Esophagus squamous epithelium (tissue), 5 donors: ENCODE measurements at regions not wholly inside any gene's neighbourhood (a gene's known extent, or its start where the extent isn't known, plus 50 kb on each side); places are given as distances from the start of the nearest gene placed in this dataset.

Experiments
- DNase-seq: peaks from one replicate; lab custom pipeline; 2025; lab: John Stamatoyannopoulos, UW
- H3K27ac ChIP-seq, 4 donors: fragments of 200-600 bp; sonication (generic); one replicate each; pipeline ENCODE4 v1.5.1; 2016 to 2019; ENCODE audit warnings: mild to moderate bottlenecking in 1 of 4
- H3K27me3 ChIP-seq, 4 donors: fragments of 200-600 bp; sonication (generic); 1 replicate in 3 of 4; 2 replicates in 1 of 4; pipeline versions ENCODE4 v1.5.1 to v1.6.0; 2017 to 2021; ENCODE audit warnings: antibody characterized with exemption in 1 of 4
- H3K36me3 ChIP-seq, 3 donors: fragments of 200-600 bp; sonication (generic); one replicate each; pipeline ENCODE4 v1.5.1; 2016 to 2019
- H3K4me1 ChIP-seq, 3 donors: fragments of 200-600 bp; sonication (generic); one replicate each; pipeline ENCODE4 v1.5.1; 2017 to 2019
- H3K4me3 ChIP-seq, 4 donors: fragments of 200-600 bp; sonication (generic); 1 replicate in 3 of 4; 2 replicates in 1 of 4; pipeline ENCODE4 v1.5.1; 2016 to 2019; ENCODE audit warnings: mild to moderate bottlenecking in 2 of 4, moderate library complexity in 1 of 4
- H3K9me3 ChIP-seq, 3 donors: fragments of 200-600 bp; sonication (generic); one replicate each; pipeline ENCODE4 v1.5.1; 2016 to 2019
- CTCF ChIP-seq, 6 experiments: fragments of 450-650 bp in 4 of 6; fragments of 200-600 bp in 2 of 6; sonication (generic) in 2 of 6; IDR thresholded peaks; one replicate each; pipeline ENCODE4 v1.5.1; 2016 to 2019; ENCODE audit warnings: antibody characterized with exemption in 6 of 6, mild to moderate bottlenecking in 4 of 6, moderate library complexity in 4 of 6
- POLR2A ChIP-seq, 4 donors: fragments of 450-650 bp; IDR thresholded peaks; one replicate each; pipeline ENCODE4 v1.6.1; 2017; ENCODE audit warnings: antibody characterized with exemption in 4 of 4, mild to moderate bottlenecking in 4 of 4, moderate library complexity in 3 of 4
- WGBS, 2 donors: methylation state at CpG; one replicate each; pipeline ENCODE4 v1.1.5; 2018; 5-methylcytosine and 5-hydroxymethylcytosine counted together
- intact Hi-C: fragments of 100-400 bp; cut with DNase I; formaldehyde crosslinking; loops from one replicate; pipeline ENCODE4 v1.15.0; 2022
- donor health status: DM: yes; HTN: yes; CAD: no.

GRCh38 chr18:78001811-78002210 lies 752.2 kb downstream of the GALR1 start:
- H3K27me3 ChIP-seq = peaks cover 0 to 14% (median 0%) of the 10 kb centered on the region in 4 donors
- no peaks in the 10 kb centered on the region for H3K36me3 ChIP-seq
- H3K9me3 ChIP-seq = no peaks in the 10 kb centered on the region
- H3K4me3 ChIP-seq = no peak overlapping the region
- TF ChIP-seq POLR2A (IDR thresholded peaks at IDR 0.05) = no peak
- no peak for TF ChIP-seq CTCF (IDR thresholded peaks at IDR 0.05)
- H3K4me1 ChIP-seq = no peaks in the 10 kb centered on the region
- intact Hi-C loops = no loop called here
- DNase-seq = no peak
- no peak overlapping the region for H3K27ac ChIP-seq

- Histone ChIP-seq H3K4me1 (no peaks in the 10 kb centered on the region), H3K27me3 (peaks cover 0 to 17% (median 0%) of the 10 kb centered on the region in 4 donors), H3K4me3 (no peak overlapping the region), H3K36me3 (no peaks in the 10 kb centered on the region), H3K27ac (no peak overlapping the region), H3K9me3 (no peaks in the 10 kb centered on the region)
- 16 to 22% methylated on average over 9 of the region's 9 CpGs for WGBS, 2 donors
- no peak for DNase-seq
- intact Hi-C loops = no loop called here
- TF ChIP-seq CTCF (IDR thresholded peaks at IDR 0.05) = no peak
- TF ChIP-seq POLR2A (IDR thresholded peaks at IDR 0.05) = no peak
These were observed 756.5 kb downstream of the GALR1 start for GRCh38 chr18:78006006-78006773.

GRCh38 chr18:78006774-78007260 lies 757.2 kb downstream of the GALR1 start:
- 24 to 33% methylated on average over 6 of the region's 6 CpGs for WGBS, 2 donors
- H3K36me3 ChIP-seq = no peaks in the 10 kb centered on the region
- no peaks in the 10 kb centered on the region for H3K9me3 ChIP-seq
- no peak overlapping the region for H3K27ac ChIP-seq
- no peak for DNase-seq
- TF ChIP-seq CTCF (IDR thresholded peaks at IDR 0.05) (no peak), POLR2A (IDR thresholded peaks at IDR 0.05) (no peak)
- intact Hi-C loops = no loop called here
- no peak overlapping the region for H3K4me3 ChIP-seq
- H3K4me1 ChIP-seq = no peaks in the 10 kb centered on the region
- H3K27me3 ChIP-seq = peaks cover 0 to 17% (median 0%) of the 10 kb centered on the region in 4 donors

GRCh38 chr18:78010363-78010762 lies 760.7 kb downstream of the GALR1 start:
- TF ChIP-seq CTCF (IDR thresholded peaks at IDR 0.05) (no peak), POLR2A (IDR thresholded peaks at IDR 0.05) (no peak)
- H3K4me3 ChIP-seq = no peak overlapping the region
- intact Hi-C loops = no loop called here
- peaks cover 0 to 17% (median 0%) of the 10 kb centered on the region in 4 donors for H3K27me3 ChIP-seq
- H3K36me3 ChIP-seq = no peaks in the 10 kb centered on the region
- no peak for DNase-seq
- no peaks in the 10 kb centered on the region for H3K4me1 ChIP-seq
- H3K27ac ChIP-seq = no peak overlapping the region
- no peaks in the 10 kb centered on the region for H3K9me3 ChIP-seq

GRCh38 chr18:78017869-78018268 lies 768.2 kb downstream of the GALR1 start:
- H3K4me1 ChIP-seq = no peaks in the 10 kb centered on the region
- no peaks in the 10 kb centered on the region for H3K9me3 ChIP-seq
- no peak overlapping the region for H3K4me3 ChIP-seq
- H3K27ac ChIP-seq = no peak overlapping the region
- intact Hi-C loops = no loop called here
- peaks cover 0 to 10% (median 0%) of the 10 kb centered on the region in 4 donors for H3K27me3 ChIP-seq
- DNase-seq = no peak
- 83% methylated on average over 1 of the region's 8 CpGs; no CpG with 5 or more reads in 1 of the 2 donors for WGBS, 2 donors
- TF ChIP-seq CTCF (IDR thresholded peaks at IDR 0.05) (no peak), POLR2A (IDR thresholded peaks at IDR 0.05) (no peak)
- no peaks in the 10 kb centered on the region for H3K36me3 ChIP-seq
